WTC11 (cell line): ENCODE measurements at regions not wholly inside any gene's neighbourhood (a gene's known extent, or its start where the extent isn't known, plus 50 kb on each side); places are given as distances from the start of the nearest gene placed in this dataset.

Source experiments
- ATAC-seq: fragments of 200-7000 bp; cut with Tn5 transposase; 2 replicates; pipeline ENCODE4 v1.10.0; 2021; ENCODE audit warnings: mild to moderate bottlenecking, moderate library complexity
- CTCF ChIA-PET: fragments of 300-600 bp; sonication (Branson Sonifier 250); formaldehyde crosslinking; loops from one replicate; lab custom pipeline; 2021; ENCODE audit warnings: antibody characterized with exemption; lab: Charles Lee
- POLR2A ChIA-PET: fragments of 350-600 bp; sonication (Branson Sonifier 250); formaldehyde crosslinking; loops from one replicate; lab custom pipeline; 2021; ENCODE audit warnings: antibody characterized with exemption; lab: Charles Lee
- DNase-seq: peaks from one replicate; pipeline ENCODE4 v3.0.0; 2021; ENCODE audit warnings: low spot score
- H3K27ac Mint-ChIP-seq: 2 replicates; pipeline ENCODE4 v1.8.0; 2021; ENCODE audit warnings: mixed read lengths
- H3K27me3 Mint-ChIP-seq: 2 replicates; pipeline ENCODE4 v1.8.0; 2021; ENCODE audit warnings: low read depth, mild to moderate bottlenecking, moderate library complexity, mixed read lengths
- H3K36me3 Mint-ChIP-seq: 2 replicates; pipeline ENCODE4 v1.8.0; 2021; ENCODE audit warnings: mixed read lengths
- H3K4me1 Mint-ChIP-seq: 2 replicates; pipeline ENCODE4 v1.8.0; 2022; ENCODE audit warnings: mixed read lengths
- H3K4me3 Mint-ChIP-seq: 2 replicates; pipeline ENCODE4 v1.8.0; 2021; ENCODE audit warnings: mild to moderate bottlenecking, moderate library complexity, mixed read lengths
- H3K9me3 Mint-ChIP-seq: 2 replicates; pipeline ENCODE4 v1.8.0; 2021; ENCODE audit warnings: mixed read lengths
- ELF4 ChIP-seq: sonication (generic); formaldehyde crosslinking; IDR thresholded peaks from 2 replicates; pipeline ENCODE4 v1.8.1; 2022; ENCODE audit warnings: low read depth, mild to moderate bottlenecking, moderate library complexity, missing genetic modification reagents
- ETV6 ChIP-seq: sonication (generic); formaldehyde crosslinking; IDR thresholded peaks from 2 replicates; pipeline ENCODE4 v1.8.1; 2022; ENCODE audit warnings: mild to moderate bottlenecking, missing genetic modification reagents
- FOXP1 ChIP-seq: sonication (generic); formaldehyde crosslinking; IDR thresholded peaks from 2 replicates; pipeline ENCODE4 v1.8.0; 2022; ENCODE audit warnings: missing genetic modification reagents, mild to moderate bottlenecking, moderate library complexity, borderline replicate concordance
- NFATC4 ChIP-seq: fragments of 250-450 bp; sonication (Bioruptor Pico); IDR thresholded peaks from 2 replicates; pipeline ENCODE4 v1.9.0; 2021; ENCODE audit warnings: mild to moderate bottlenecking
- NR3C1 ChIP-seq: sonication (generic); formaldehyde crosslinking; conservative IDR thresholded peaks from 2 replicates; pipeline ENCODE4 v1.8.1; 2023; ENCODE audit warnings: low read depth, mild to moderate bottlenecking, missing genetic modification reagents
- OVOL2 ChIP-seq: fragments of 250-450 bp; sonication (Bioruptor Pico); IDR thresholded peaks from 2 replicates; pipeline ENCODE4 v1.9.0; 2021; ENCODE audit warnings: mild to moderate bottlenecking, borderline replicate concordance
- RELA ChIP-seq: sonication (generic); formaldehyde crosslinking; IDR thresholded peaks from 2 replicates; pipeline ENCODE4 v1.8.1; 2022; ENCODE audit warnings: missing genetic modification reagents, mild to moderate bottlenecking, borderline replicate concordance
- SMAD3 ChIP-seq: sonication (generic); formaldehyde crosslinking; IDR thresholded peaks from 2 replicates; pipeline ENCODE4 v1.8.0; 2022; ENCODE audit warnings: missing genetic modification reagents, mild to moderate bottlenecking, borderline replicate concordance
- ZBTB21 ChIP-seq: sonication (generic); formaldehyde crosslinking; IDR thresholded peaks from 2 replicates; pipeline ENCODE4 v1.8.1; 2023; ENCODE audit warnings: mild to moderate bottlenecking, missing genetic modification reagents, borderline replicate concordance
- ZNF138 ChIP-seq: sonication (generic); formaldehyde crosslinking; conservative IDR thresholded peaks from 2 replicates; pipeline ENCODE4 v1.8.1; 2022; ENCODE audit warnings: mild to moderate bottlenecking, moderate library complexity, missing genetic modification reagents
- ZNF219 ChIP-seq: sonication (generic); formaldehyde crosslinking; IDR thresholded peaks from 2 replicates; pipeline ENCODE4 v1.8.0; 2023; ENCODE audit warnings: missing genetic modification reagents, mild to moderate bottlenecking, borderline replicate concordance
- ZNF263 ChIP-seq: sonication (generic); formaldehyde crosslinking; IDR thresholded peaks from 2 replicates; pipeline ENCODE4 v1.8.1; 2022; ENCODE audit warnings: low read depth, mild to moderate bottlenecking, moderate library complexity, missing genetic modification reagents
- ZNF396 ChIP-seq: fragments of 250-450 bp; sonication (Bioruptor Pico); IDR thresholded peaks from 2 replicates; pipeline ENCODE4 v1.8.0; 2021; ENCODE audit warnings: mild to moderate bottlenecking, moderate library complexity, borderline replicate concordance
- ZNF423 ChIP-seq: fragments of 250-450 bp; sonication (Bioruptor Pico); IDR thresholded peaks from 2 replicates; pipeline ENCODE4 v2.1.2; 2022; ENCODE audit warnings: mild to moderate bottlenecking, moderate library complexity
- TF ChIP-seq, protein P1 (sequence below): fragments of 250-450 bp; sonication (Bioruptor Pico); conservative IDR thresholded peaks from 2 replicates; pipeline ENCODE4 v1.9.0; 2021; ENCODE audit warnings: mild to moderate bottlenecking
- TF ChIP-seq, protein P2 (sequence below): sonication (generic); formaldehyde crosslinking; IDR thresholded peaks from 2 replicates; pipeline ENCODE4 v1.8.0; 2022; ENCODE audit warnings: mild to moderate bottlenecking, missing genetic modification reagents
- TF ChIP-seq, protein P3 (sequence below): sonication (generic); formaldehyde crosslinking; IDR thresholded peaks from 2 replicates; pipeline ENCODE4 v1.8.1; 2022; ENCODE audit warnings: mild to moderate bottlenecking, missing genetic modification reagents, moderate library complexity, borderline replicate concordance
- TF ChIP-seq, protein P4 (sequence below): sonication (generic); formaldehyde crosslinking; IDR thresholded peaks from 2 replicates; pipeline ENCODE4 v1.8.1; 2022; ENCODE audit warnings: low read depth, missing genetic modification reagents, borderline replicate concordance
- TF ChIP-seq, protein P5 (sequence below): sonication (generic); formaldehyde crosslinking; IDR thresholded peaks from 2 replicates; pipeline ENCODE4 v1.8.0; 2023; ENCODE audit warnings: missing genetic modification reagents, mild to moderate bottlenecking, borderline replicate concordance

DNA sequence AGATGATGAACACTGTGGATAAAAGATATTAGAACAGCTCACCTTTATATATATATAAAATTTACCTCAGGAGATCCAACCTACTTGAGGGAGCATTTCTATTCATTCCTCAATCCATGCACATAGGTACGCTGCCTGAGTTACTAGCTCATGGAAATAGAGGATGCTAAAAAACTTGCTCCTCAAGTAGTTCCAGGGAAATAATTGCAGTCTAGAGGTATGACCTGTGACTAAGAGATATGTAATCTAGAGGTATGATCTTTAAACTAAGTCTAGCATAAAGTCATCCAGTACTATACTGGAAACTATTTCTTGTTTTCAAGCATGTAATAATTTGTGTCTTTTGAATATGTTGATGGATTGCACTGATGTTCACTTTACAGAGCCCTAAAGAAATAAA lies 471.2 kb downstream of the TAF11L14 start (continued):
- TF ChIP-seq, protein P1, sequence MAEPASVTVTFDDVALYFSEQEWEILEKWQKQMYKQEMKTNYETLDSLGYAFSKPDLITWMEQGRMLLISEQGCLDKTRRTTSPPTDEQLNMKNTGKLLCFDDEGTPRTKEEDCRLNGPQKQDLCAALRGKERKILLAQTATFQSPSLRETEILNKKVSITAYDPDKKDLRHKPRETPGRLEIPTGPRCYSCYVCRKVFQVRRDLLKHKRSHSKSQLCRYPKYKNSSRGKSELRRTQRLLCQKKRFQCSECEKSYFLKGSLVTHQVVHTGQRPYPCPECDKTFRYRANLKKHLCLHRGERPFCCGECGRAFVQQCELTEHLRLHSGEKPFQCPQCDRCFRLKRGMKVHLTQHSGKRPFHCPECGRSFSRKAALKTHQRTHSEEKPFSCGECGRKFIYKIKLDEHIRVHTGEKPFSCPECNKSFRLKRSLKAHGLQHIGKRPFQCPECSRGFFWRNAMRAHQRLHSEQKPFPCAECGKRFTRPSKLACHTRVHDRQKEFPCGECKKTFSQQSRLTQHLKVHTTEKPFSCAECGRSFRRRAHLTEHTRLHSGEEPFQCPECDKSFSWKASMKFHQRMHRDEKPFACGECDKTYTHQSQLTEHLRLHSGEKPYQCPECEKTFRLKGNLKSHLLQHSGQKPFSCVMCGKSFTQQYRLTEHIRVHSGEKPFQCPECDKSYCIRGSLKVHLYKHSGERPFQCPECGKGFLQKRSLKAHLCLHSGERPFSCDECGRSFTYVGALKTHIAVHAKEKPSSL (CRISPR knock-in tag), result no peak
- TF ChIP-seq ELF4 (CRISPR knock-in tag) (no peak), ZNF263 (CRISPR knock-in tag) (no peak), ZNF396 (CRISPR knock-in tag) (no peak)
- TF ChIP-seq, protein P2, sequence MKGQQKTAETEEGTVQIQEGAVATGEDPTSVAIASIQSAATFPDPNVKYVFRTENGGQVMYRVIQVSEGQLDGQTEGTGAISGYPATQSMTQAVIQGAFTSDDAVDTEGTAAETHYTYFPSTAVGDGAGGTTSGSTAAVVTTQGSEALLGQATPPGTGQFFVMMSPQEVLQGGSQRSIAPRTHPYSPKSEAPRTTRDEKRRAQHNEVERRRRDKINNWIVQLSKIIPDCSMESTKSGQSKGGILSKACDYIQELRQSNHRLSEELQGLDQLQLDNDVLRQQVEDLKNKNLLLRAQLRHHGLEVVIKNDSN (CRISPR knock-in tag), result no peak

DNA sequence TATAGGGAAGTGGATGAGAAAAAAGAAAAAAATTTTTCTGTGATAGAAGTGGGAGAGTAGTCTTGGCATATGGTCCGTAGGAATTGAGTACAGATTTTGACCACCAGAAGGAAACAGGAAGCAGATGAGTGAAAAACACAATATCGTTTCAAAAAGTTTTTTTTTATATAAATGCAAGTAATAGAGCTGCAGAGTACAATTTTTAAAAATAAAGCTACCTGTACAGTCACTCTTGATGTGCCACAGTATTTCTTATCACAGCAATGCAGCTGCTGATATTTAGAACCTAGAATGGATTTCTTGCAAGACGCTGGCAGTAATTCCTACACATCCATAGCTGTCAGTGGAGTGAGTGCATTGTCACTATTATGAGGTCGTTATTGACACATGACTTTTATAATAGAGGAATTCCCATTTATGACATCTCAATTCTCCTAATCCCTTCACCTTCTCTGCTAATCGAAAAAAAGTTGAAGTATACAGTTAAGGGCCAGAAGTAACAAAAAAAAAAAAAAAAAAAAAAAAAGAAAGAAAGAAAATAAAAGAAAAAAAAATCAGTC lies 477.7 kb downstream of the TAF11L14 start:
- CTCF ChIA-PET, result no interaction called here
- POLR2A ChIA-PET, result interaction anchor here (0.6 kb wide), 1 partner anchor 22 kb away, joined by 3 read pairs; no protein-coding TSS in a partner anchor
- no peaks in the 10 kb centered on the region for H3K9me3 Mint-ChIP-seq

DNA sequence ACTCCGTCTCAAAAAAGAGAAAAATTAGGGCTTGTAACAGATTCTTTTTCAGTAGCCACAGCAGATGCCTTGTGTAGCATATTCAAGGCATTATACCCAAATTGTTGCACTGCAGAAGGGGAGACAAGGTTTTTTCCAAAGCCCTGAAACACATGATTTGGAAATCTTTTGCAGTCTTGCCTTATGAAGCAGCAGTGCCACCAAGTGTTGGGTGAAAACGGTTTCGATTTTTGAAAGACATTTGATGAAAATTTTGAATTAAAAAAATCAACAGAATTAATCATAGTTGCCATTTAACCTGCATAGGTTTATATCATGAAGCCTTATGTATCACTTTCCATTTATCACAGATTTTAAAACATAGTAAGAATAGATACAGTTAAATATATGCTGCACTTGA lies 479.5 kb downstream of the TAF11L14 start:
- ChIA-PET CTCF (interaction anchor here (0.6 to 2.4 kb wide), 2 partner anchors 162 to 898 kb away, joined by 3 to 11 read pairs; no protein-coding TSS in a partner anchor), POLR2A (no interaction called here)
- Mint-ChIP-seq H3K27ac (no peak overlapping the region), H3K27me3 (no peaks in the 10 kb centered on the region), H3K4me1 (peaks cover 9% of the 10 kb centered on the region), H3K9me3 (no peaks in the 10 kb centered on the region), H3K36me3 (no peaks in the 10 kb centered on the region), H3K4me3 (no peak overlapping the region)
- DNase-seq, result no peak
- no peak for ATAC-seq
- TF ChIP-seq, protein P3, sequence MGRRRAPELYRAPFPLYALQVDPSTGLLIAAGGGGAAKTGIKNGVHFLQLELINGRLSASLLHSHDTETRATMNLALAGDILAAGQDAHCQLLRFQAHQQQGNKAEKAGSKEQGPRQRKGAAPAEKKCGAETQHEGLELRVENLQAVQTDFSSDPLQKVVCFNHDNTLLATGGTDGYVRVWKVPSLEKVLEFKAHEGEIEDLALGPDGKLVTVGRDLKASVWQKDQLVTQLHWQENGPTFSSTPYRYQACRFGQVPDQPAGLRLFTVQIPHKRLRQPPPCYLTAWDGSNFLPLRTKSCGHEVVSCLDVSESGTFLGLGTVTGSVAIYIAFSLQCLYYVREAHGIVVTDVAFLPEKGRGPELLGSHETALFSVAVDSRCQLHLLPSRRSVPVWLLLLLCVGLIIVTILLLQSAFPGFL (CRISPR knock-in tag), result no peak
- TF ChIP-seq ZNF423 (CRISPR knock-in tag), result no peak
- no peak for TF ChIP-seq ZBTB21
- TF ChIP-seq, protein P4, sequence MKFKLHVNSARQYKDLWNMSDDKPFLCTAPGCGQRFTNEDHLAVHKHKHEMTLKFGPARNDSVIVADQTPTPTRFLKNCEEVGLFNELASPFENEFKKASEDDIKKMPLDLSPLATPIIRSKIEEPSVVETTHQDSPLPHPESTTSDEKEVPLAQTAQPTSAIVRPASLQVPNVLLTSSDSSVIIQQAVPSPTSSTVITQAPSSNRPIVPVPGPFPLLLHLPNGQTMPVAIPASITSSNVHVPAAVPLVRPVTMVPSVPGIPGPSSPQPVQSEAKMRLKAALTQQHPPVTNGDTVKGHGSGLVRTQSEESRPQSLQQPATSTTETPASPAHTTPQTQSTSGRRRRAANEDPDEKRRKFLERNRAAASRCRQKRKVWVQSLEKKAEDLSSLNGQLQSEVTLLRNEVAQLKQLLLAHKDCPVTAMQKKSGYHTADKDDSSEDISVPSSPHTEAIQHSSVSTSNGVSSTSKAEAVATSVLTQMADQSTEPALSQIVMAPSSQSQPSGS (CRISPR knock-in tag), result no peak
- no peak for TF ChIP-seq RELA (CRISPR knock-in tag)
- TF ChIP-seq FOXP1, result no peak
- TF ChIP-seq NFATC4 (CRISPR knock-in tag), result no peak
- TF ChIP-seq ZNF219 (CRISPR knock-in tag), result no peak
- no peak for TF ChIP-seq ZNF138 (CRISPR knock-in tag)
- TF ChIP-seq OVOL2 (CRISPR knock-in tag), result no peak

More for the DNA sequence above, 477.7 kb downstream of the TAF11L14 start:
- no peak for ATAC-seq
- Mint-ChIP-seq H3K4me1 (peaks cover 9% of the 10 kb centered on the region), H3K4me3 (no peak overlapping the region), H3K36me3 (no peaks in the 10 kb centered on the region), H3K27ac (no peak overlapping the region), H3K27me3 (no peaks in the 10 kb centered on the region)
- TF ChIP-seq SMAD3 (no peak), RELA (CRISPR knock-in tag) (no peak), ELF4 (CRISPR knock-in tag) (no peak), ETV6 (no peak), NR3C1 (no peak)
- TF ChIP-seq, protein P5, sequence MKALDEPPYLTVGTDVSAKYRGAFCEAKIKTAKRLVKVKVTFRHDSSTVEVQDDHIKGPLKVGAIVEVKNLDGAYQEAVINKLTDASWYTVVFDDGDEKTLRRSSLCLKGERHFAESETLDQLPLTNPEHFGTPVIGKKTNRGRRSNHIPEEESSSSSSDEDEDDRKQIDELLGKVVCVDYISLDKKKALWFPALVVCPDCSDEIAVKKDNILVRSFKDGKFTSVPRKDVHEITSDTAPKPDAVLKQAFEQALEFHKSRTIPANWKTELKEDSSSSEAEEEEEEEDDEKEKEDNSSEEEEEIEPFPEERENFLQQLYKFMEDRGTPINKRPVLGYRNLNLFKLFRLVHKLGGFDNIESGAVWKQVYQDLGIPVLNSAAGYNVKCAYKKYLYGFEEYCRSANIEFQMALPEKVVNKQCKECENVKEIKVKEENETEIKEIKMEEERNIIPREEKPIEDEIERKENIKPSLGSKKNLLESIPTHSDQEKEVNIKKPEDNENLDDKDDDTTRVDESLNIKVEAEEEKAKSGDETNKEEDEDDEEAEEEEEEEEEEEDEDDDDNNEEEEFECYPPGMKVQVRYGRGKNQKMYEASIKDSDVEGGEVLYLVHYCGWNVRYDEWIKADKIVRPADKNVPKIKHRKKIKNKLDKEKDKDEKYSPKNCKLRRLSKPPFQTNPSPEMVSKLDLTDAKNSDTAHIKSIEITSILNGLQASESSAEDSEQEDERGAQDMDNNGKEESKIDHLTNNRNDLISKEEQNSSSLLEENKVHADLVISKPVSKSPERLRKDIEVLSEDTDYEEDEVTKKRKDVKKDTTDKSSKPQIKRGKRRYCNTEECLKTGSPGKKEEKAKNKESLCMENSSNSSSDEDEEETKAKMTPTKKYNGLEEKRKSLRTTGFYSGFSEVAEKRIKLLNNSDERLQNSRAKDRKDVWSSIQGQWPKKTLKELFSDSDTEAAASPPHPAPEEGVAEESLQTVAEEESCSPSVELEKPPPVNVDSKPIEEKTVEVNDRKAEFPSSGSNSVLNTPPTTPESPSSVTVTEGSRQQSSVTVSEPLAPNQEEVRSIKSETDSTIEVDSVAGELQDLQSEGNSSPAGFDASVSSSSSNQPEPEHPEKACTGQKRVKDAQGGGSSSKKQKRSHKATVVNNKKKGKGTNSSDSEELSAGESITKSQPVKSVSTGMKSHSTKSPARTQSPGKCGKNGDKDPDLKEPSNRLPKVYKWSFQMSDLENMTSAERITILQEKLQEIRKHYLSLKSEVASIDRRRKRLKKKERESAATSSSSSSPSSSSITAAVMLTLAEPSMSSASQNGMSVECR (CRISPR knock-in tag), result no peak
- TF ChIP-seq, protein P4 (CRISPR knock-in tag), result no peak
- no peak for DNase-seq
